ENCODE measurements at regions not wholly inside any gene's neighbourhood (a gene's known extent, or its start where the extent isn't known, plus 50 kb on each side); places are given as distances from the start of the nearest gene placed in this dataset.

- TF ChIP-seq CTCF (IDR thresholded peaks at IDR 0.05; ENCODE audit: insufficient read depth, low read length, poor library complexity, severe bottlenecking) (no peak), EZH2phosphoT487 (conservative IDR thresholded peaks at IDR 0.05; ENCODE audit: low read length) (no peak)
Observed at GRCh38 chr2:156852210-156852609, 405.3 kb upstream of the GALNT5 start.

Measured in SU-DHL-6 (cell line).